HG03565 (cell line): ENCODE measurements at regions not wholly inside any gene's neighbourhood (a gene's known extent, or its start where the extent isn't known, plus 50 kb on each side); places are given as distances from the start of the nearest gene placed in this dataset.
"Not testable (repeated sequence)": the region's sequence is repeated elsewhere in the genome, so short reads cannot be mapped to it uniquely, and the experiment has no call there.

ENCODE experiments used
- ATAC-seq: cut with Tn5 transposase; IDR thresholded peaks from one replicate; pipeline ENCODE4 v1.9.1; 2021; ENCODE audit warnings: mild to moderate bottlenecking, moderate library complexity; ENCODE audit not compliant: unreplicated experiment

DNA sequence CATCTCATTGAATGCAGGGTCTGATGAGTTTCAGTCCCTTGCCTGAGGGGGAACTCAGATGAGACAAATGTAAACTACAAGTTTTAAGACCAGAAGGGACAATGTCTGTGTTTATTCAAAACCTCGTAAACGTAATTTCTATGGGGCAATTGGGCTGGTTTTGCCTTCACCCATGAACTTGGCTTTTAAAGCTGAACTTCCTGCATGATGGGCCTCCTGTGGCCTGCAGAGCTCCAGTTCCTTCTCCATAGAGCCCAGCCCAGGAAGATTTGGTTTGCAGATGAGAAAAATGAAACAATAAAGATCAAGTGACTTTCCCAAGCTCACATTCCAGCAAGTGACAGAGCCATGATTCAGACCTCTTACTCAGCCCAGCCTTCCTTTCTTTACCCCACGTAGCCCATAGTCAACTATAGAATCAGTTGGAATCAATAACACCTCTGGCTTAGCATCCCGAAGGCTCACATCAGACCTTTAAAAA is 612.3 kb downstream of the UTRN start:
- ATAC-seq, result no peak

DNA sequence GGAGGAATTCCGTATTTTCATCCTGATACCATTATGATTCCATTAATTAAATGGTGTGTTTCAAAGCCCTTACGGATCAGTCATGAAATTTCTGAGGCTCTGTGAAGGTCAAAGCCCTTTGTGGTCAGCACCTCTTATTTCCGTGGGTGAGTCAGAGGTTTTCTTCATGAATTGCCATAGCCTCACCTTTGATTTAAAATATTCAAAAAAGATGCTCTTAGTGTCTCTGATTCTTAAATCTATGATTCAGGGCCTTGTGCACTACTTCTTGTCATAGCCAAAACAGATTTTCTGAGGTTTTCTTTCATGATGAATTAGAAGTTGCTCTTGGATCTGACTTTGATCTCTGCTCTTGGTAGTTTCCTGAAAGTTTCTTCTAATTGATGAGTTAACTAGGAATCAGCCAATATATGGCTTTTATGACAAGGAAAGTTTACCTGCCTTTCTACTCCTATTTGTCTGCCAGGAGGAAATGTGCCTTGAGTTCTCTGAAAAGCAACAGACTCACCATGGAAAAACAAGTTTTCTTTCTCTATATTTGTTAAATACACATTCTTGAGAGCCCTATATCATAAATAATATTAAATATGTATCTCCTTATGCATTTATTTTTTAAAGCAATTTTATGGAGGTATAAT is 613.0 kb downstream of the UTRN start:
- ATAC-seq, result no peak

DNA sequence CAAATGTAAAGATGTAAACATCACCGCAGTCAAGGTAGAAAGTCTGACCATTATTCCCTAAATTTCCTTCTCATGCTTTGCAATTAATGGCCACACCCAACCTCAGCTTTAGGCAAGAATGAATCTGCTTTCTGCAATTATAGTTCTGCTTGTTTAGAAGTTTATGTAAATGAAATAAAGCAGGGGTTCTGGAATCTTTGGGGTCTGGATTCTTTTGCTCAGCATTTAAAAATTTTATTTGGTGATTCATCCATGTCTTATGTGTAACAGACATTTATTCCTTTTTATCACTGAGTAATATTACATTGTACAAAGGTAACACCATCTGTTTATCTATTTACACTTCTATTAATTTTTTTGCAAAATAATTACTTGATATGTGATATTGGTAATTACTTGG is 613.6 kb downstream of the UTRN start:
- ATAC-seq, result no peak

DNA sequence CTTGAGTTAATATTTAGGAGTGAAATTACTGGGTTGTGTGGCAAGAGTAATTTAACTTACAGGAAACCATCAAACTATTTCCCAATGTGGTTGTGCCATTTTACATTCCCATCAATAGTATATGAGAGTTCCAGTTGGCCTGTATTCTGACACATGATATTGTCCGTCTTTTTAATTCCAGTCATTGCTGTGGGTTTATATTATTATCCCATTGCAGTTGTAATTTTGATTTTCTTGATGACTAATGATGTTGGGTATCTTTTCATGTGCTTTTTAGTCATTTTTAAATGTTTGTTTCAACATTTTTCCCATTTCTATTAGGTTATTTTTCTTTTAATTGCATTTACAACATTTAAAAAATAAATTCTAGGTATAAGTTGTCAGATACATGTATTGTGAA is 614.0 kb downstream of the UTRN start:
- ATAC-seq, result no peak

DNA sequence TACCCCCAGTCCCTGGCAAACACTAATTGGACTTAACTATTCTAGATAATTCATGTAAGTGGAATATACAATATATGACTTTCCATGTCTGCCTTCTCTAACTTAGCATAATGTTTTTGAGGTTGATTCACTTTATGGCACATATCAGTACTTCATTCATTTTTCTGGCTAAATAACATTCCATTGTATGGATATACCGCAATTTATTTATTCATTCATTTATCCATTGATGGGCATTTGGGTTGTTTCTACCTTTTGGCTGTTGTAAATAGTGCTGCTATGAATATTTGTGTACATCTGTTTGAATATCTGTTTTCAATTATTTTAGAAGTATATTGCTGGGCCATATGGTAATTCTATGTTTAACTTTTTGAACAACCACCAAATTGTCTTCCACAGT is 616.3 kb downstream of the UTRN start:
- no peak for ATAC-seq

DNA sequence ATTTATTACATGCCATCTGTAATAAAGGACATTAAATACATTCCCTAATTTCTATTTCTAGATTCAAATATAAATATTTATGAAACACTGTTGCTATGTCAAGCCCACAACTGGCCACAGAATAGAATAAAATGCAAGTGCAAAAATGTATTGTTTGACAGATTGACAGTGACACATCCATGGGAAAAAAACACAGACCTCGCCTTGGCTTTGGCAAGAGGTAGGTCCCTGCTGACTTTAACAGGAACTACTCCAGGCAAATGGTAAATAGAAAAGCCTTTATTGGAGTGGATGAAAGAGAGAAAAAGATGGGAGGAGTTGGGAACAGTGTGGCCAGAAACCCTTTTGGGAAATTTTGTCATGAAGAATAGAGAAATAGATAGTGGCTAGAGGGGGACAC is 622.9 kb downstream of the UTRN start:
- ATAC-seq, result no peak

DNA sequence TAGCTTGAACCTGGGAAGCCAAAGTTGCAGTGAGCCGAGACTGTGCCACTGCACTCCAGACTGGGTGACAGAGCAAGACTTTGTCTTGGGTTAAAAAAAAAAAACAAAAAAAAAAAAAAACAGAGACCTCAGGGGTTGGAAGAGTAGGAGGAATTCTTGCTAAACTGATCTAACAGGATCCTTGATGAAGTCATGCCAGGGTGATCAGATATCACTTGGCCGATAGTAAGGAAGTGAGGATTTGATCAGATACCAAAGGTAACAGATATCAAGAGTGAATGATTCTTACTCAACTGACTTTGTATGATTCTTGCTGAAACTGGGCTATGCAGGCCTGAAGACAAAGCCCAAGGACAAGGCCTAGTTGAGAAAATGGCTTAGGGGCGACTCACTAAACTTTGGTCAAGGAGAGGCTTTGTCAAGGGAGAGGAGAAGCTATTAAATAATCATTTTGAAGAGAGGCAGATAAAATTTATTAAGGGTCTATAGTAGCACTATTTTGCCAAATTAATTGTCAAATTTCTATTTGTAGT is 624.7 kb downstream of the UTRN start:
- no peak for ATAC-seq

DNA sequence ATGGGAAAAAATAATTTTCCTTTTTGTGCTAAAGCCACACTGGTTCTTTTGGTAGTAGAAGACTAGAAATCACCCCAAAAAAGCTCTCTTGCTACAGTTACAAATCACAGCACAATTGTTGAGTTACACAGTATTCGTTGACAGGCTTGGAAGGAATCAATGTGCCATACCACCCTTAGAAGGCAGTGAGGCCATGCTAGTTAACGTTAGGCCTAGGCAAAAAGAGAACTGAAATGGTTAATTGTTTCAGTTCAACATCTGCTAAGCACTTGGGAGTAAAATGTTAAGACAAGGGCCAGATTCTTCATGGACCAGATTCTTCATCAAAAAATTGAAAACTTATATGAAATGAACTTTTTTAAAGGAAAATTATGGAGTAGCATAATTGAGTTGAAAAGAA is 626.2 kb downstream of the UTRN start:
- ATAC-seq, result no peak

DNA sequence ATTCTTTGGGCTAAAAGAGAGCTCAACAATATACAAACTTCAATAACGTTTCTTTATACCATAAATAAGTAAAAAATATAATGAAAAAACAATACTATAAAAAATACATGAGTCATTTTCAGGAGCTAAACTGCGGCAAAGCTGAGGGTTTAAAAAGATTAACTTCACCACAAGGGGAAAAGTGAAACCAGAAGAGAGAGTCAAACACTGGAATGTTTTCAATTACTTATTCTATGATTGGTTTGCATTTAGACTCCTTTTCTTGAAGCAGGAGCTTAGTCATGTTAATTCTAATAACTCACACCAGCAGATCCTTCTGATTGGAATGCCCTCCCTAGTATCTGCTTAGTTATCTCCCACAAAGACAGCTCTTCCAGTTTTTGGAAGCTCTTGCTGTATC is 627.3 kb downstream of the UTRN start:
- no peak for ATAC-seq

DNA sequence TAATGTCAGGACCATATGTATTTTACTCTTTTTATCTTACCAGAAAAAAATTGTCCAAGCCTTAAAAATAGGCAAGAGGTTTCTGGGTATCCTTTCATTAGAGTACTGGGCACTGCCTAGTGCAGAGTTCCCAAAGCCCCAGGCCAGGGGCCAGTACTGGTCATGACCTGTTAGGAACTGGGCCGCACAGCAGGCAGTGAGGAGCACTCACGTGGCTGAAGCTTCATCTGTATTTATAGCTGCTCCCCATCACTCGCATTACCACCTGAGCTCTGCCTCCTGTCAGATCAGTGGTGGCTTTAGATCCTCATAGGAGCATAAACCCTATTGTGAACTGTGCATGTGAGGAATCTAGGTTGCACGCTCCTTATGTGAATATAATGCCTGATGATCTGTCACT is 632.9 kb downstream of the UTRN start:
- ATAC-seq, result no peak

DNA sequence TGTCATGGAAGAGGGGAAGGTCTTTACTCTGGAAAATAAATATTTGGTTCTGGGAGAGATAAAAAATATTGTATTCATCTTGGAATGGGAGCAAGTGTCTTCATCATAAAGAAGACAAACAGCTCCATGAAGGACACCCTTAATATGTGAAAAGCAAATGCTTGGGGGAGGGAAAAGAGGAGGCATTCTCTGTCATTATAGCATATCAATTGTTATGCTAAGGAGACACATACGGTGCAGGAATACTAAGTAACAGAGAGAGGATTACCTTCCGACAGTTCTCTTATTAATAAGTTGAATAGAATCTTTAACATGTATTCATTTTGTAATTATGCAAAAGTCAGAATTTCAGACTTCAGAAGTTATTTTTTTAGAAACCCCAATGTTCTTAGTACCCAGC is 634.4 kb downstream of the UTRN start:
- ATAC-seq, result no peak

DNA sequence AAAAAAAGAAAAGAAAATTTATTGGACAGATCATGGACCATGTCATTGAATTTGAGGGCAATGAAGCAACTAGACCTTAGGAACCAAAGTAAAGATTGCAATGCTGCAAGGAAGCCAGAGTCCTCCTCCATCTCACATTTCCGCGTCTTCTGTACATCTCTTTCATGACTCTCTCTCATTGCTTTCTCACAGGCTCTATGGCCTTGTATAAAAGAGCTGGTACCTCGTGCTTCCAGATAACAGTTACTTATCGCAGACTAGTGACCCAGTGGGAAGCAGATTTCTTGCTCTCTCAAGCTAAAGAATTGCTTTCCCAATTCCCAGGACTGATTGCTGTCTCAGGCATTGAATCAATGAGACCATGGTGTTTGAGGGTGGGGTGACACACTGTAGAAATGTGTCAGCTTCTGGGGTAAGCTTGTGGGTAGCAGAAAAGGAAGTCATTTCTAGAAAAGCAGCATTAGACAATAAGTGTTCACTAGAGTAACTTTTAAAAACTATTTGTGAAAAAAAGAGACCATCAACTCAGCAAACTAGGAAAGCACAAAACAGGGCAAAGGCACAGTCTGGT is 635.3 kb downstream of the UTRN start:
- no peak for ATAC-seq

DNA sequence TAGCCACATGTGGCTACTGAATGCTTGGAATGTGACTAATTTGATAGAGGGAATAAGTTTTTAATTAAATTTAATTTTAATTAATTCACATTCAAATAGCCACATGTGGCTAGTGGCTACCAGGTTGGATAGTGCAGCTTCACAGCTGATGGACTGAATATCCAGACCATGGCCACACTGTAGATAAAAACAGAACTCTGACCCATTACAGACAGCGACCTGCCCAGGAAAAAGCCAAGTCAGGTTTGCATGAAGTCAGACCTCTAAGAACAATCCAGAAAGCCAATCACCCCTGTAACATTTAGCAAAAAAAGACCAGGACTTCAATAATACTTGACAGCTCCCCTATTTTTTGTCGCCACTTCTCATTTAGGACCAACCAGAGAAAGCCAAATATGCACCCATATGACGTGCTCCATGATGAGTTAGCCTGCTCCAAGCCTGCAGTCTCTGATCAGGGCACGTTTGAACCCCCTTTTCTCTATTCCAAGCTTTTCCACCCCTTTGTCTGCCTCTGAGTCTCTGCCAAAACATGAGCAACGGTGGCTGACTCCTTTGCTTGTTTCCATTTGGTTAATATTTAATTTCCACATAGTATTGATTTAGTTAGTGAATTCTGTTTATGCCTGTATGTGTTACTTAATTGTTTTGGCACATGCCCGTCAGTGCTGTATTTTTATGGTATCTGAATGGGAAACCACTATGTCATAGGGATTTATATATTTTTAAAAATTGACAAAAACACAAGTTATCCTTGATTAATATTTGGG is 636.3 kb downstream of the UTRN start:
- ATAC-seq, result no peak

DNA sequence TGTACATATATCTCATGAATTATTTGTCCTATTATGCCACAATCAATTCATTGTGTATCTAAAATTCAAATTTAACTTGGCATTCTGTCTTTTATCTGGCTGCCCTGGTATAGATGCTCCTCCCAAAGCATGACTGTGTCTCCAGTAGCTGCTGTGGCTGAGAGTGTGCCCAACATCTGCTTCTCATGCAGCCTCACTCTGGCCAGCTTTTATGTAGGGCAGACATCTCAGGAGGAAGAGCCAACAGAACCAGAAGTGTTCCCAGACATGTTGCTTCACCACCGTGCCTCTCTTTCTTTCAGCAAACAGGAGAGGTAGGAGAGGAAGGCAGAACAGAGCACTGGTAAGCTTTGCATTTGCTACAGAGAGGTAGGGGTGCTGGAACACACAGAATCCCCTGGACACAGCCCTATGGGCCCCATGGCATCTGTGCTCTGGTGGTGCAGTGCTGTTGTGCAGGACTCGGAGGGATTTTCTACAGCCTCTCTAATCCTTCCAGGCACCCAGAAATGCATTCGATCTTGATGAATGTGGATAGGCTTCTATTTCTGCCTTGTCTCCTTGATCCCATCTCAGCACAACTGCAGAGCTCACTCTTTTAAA is 637.1 kb downstream of the UTRN start:
- ATAC-seq, result no peak

DNA sequence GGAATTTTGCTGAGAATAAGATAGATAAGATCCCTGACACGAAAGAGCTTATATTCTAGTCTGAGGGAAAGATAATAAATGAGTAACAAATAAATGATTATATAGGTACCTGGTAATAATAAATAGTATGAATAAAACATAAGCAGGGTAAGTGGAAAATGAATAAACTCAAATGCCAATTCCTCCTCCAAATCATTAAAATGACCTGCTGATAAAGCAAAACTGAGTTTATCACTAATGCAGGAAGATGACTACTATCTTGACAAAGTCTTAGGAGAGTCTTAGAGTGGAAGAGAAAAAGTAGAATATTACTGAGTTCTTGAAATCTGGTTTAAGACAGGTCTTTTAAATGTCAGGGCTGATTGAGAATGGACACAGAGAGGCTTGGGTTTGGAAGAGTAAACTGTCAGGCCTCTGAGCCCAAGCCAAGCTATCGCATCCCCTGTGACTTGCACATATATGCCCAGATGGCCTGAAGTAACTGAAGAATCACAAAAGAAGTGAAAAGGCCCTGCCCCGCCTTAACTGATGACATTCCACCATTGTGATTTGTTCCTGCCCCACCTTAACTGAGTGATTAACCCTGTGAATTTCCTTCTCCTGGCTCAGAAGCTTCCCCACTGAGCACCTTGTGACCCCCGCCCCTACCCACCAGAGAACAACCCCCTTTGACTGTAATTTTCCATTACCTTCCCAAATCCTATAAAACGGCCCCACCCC is 637.8 kb downstream of the UTRN start:
- ATAC-seq, result not testable (repeated sequence)

DNA sequence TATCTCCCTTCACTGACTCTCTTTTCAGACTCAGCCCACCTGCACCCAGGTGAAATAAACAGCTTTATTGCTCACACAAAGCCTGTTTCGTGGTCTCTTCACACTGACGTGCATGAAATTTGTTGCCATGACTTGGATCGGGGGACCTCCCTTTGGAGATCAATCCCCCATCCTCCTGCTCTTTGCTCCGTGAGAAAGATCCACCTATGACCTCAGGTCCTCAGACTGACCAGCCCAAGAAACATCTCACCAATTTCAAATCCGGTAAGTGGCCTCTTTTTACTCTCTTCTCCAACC is 638.3 kb downstream of the UTRN start:
- not testable (repeated sequence) for ATAC-seq

DNA sequence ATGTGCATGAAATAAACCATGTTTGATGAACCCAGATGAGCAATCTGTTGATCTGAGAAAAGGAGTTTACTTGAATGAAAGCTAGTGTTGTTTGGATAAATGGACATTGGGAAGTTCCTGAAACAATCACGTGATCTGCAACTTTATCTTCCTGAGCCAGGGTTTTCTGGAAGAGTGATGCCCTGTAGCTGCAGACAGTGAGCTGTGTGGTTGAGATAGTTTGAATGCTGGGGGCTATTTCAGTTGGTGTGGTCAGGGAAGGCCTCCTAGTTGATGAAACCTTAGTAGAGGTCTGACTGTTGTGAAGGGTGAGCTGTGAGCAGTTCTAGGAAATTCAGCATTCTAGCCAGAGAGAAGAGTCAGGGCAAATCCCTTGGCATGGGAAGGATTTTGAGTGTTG is 643.7 kb downstream of the UTRN start:
- no peak for ATAC-seq

DNA sequence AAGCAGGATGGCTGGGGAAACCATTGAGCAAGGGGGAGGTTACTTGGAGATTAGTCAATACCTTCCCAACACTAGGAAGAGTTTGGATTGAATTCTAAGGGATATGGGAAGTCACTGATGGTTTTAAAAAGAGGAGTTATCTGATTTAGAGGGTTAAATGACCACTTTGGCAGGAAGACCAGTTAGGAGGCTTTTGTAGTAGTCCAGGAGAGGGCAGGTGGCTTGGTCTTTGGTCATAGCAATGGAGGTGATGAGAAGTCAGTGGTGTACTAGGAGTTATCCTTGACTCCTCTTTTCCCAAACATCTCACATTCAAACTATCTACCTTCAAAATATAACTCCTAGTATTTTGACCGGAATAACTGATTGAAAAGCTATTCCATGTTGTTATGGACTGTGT is 644.1 kb downstream of the UTRN start:
- no peak for ATAC-seq

DNA sequence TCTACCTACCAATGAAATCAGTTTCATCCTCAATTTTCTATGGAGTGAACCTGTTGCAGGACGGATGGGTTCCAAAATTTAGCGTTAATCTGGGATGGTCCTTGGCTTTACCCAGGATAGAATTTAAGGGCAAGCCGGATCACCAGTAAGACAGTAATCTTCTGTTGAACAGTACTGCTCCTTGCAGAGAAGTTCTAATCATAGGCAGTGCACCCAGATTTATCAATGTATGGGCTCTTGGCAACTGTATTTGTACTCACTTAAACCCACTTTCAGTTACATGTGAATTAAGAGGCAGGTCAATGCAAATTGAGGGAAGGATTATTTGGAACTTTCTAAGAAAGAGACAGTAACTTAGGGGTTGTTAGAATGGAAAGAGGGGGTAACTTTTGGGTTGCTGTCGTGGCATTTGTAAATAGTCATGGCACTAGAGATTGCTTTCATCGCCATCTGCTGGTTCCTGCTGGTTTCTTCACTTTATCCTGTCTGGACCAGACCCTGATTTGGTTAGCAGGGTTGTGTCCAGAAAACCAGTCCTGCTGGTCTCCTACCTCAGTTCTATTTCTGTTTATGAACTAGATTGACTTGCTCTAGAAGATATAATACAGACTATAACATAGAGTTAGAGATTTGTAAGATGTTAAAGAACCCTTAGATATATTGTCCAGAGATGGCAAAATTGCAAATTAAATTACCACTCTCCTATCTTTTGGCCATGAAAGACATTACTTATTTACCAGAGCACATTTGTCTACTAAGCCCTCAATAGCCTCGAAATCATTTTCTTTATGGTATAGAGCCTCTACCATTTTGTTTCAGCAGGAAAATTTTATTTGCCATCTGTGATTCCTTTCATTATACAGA is 646.3 kb downstream of the UTRN start:
- ATAC-seq, result no peak

DNA sequence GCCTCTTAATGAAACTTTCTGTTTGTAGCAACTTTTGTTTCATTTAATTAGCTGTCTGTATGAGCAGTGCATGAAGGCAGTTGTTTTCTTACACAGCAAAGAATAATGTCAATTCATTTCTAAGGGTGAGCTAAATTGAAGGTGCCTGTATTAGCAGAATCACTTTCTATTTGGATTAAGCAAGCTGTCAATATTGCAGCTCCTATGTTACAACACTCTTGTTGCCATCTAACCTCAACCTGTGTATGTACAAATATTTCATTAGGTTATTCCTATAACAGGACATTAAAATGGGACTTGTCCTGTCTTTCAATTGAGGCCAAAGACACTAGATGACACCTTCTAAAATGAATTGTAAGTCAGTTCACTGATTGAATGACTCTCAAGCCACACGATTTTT is 647.5 kb downstream of the UTRN start:
- ATAC-seq, result no peak
